Activated CD8-positive, alpha-beta memory T cell treated with anti-CD3 and anti-CD28 coated beads, Interleukin-2, amount 50 U/mL, for 48 hours (primary cell): ENCODE measurements at regions not wholly inside any gene's neighbourhood (a gene's known extent, or its start where the extent isn't known, plus 50 kb on each side); places are given as distances from the start of the nearest gene placed in this dataset.
"Not testable (repeated sequence)": the region's sequence is repeated elsewhere in the genome, so short reads cannot be mapped to it uniquely, and the experiment has no call there.

Source experiments
- DNase-seq: peaks from one replicate; pipeline ENCODE4 v3.0.0-alpha.2; 2020

DNA sequence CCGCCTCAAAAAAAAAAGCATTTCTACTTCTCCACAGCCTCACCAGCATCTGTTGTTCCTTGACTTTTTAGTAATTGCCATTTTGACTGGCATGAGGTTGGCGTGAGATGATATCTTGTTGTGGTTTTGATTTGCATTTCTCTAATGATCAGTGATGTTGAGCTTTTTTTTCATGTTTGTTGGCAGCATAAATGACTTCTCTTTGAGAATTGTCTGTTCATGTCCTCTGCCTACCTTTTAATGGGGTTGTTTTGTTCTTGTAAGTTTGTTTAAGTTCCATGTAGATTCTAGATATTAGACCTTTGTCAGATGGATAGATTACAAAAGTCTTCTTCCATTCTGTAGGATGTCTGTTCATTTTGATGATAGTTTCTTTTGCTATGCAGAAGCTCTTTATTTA lies 182.9 kb downstream of the FOXG1 start:
- no peak for DNase-seq

DNA sequence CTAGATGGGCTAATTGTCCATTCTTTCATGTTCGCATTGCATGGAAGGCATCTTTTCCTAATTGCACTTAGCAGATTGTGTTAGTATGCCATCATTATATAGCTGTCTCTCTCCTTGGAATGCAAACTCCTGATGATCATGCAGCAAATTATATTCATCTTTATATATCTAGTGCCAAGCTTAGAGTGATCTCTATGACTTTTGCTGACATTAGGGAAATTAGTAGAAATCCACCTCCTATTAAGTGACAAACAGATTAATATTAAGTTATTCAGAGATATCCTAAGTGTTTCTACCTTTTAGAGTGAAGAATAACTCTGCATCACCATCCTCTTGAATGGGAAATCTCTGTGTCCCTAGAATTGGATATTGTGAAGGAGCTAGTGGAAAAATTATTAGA lies 185.6 kb downstream of the FOXG1 start:
- no peak for DNase-seq

DNA sequence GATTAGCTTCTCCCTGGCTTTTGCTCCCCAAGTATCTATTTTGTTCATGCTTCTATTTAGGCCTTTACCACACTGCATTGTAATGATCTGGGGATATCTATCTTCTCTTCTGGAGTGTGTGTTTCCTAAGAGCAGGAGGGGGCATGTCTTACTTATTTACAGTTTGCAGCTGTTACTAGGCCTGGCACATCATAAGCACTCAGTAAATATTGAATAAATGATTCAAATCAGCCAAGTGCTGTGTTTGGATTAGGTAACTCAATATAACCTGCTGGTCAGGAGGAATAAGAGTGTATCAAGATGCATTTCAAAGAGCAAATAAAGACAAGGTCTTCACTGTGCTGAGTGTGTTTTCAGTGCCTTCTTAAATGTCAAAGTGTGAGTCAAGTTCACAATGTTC lies 186.1 kb downstream of the FOXG1 start:
- DNase-seq = no peak

DNA sequence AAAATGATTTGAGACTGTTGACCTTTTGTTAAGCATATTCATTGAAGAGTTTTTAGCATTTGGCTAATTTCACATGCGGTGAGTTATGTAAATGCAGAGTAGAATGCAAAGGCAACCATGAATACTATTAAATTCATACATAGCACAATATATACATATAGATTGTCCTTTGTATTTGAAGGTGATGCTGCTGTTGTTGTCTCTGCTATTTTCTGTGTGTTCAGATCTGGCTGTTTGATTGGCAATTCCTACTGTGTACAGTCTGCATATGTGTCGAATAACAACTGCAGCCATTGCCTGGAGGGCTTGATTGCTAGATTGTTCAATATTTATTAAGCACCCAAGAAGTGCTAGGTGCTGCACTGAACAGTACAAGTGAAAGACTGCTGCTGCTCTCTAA lies 187.4 kb downstream of the FOXG1 start:
- DNase-seq = no peak

DNA sequence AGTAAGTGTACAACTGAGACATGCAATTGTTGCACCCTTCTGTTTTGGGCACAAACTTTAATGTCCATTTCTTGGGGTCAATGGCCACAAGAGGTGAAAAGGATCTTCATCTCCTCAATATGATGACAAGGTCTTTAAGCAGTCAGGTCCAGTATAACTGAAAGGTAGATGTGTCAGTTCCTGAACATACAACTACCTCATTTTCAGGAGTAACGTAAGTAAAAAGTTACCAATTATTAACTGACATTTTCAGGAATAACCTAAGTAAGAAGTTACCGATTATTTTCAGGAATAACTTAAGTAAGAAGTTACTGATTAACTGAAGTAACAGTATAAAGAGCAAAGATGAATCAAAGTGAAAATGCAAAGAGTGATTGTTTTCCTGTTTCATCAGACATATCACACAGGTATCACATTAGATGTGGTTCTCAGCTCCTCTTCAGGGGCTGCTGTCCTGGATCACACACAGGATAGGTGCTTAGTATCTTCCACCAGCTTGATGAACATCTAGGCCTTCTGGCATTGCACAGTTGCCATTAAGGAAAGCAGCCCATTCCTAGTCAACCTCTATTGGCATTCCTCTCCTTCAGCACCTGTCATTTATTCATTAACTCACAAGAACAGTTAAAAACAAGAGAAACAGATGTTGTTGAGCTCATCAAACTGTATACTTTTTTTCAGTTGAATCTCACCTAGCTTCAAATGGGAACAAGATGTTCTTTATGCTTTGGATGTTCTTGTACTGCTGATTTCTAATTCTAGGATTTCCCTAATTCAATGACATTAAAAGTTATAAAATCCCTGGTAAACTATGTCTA lies 200.0 kb downstream of the FOXG1 start:
- DNase-seq = no peak

DNA sequence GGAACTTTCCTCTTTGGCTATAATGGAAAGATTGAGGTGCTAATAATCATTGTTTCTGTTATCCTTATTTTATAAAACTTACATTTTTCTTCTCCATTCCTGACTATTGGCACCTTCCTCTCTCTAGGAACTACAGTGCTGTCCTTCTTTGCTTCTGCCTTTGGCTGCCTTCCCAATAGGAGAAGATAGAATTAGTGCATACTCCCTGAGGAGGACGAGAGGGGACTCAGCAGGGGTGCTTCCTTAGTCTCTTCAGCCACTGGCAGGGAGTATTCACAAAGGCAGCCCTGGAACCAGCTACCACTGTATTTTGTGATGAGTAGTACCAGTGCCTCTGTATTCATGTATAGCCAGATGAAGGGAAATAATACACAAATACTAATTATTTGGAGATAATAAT lies 208.5 kb downstream of the FOXG1 start:
- no peak for DNase-seq

DNA sequence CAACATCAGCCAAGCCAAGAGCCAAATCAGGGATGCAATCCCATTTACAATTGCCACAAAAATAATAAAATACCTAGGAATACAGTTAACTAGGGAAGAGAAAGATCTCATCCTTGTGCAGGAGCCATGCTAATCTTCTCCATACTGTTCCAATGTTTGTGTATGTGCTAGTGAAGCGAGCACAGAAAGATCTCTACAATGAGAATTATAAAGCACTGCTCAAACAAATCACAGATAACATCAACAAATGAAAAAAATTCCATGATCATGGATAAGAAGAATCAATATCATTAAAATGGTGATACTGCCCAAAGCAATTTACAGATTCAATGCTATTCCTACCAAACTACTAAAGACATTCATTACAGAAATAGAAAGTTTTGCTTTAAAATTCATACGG lies 215.6 kb downstream of the FOXG1 start:
- no peak for DNase-seq

DNA sequence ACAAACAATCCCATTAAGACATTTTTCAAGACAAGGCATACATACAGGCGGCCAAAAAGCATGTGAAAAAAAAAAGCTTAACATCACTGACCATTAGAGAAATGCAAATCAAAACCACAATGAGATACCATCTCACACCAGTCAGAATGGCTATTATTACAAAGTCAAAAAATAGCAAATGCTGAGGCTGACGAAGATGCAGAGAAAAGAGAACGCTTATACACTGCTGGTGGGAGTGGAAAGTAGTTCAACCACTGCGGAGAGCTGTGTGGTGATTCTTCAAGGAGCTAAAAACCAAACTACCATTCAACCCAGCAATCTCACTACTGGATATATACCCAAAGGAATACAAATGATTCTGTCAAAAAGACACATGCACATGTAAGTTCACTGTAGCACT lies 216.7 kb downstream of the FOXG1 start:
- DNase-seq = no peak

DNA sequence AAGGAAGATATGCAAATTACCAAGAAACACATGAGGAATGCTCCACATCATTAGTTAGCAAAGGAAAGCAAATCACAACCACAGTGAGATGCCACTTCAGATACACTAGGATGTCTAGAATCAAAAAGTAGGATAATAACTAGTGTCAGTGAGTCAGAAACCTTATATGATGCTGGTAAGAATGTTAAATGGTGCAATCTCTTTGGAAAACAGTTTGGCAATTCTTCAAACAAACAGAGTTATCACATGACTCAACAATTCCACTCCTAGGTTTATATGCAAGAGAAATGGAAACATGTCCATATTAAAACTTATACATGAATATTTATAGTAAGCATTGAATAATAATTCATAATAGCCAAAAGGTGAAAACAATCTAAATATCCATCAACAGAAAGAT lies 220.9 kb downstream of the FOXG1 start:
- DNase-seq = no peak

DNA sequence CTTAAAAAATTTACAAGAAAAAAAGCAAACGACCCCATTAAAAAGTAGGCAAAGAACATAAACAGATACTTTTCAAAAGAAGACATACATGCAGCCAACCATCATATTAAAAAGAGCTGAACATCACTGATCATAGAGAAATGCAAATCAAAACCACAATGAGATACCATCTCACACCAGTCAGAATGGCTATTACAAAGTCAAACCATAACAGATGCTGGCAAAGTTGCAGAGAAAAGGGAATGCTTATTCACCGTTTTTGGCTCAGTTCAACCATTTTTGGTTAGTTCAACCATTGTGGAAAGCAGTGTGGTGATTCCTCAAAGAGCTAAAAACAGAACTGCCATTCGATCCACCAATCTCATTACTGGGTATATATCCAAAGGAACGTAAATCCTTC lies 230.6 kb downstream of the FOXG1 start:
- not testable (repeated sequence) for DNase-seq

DNA sequence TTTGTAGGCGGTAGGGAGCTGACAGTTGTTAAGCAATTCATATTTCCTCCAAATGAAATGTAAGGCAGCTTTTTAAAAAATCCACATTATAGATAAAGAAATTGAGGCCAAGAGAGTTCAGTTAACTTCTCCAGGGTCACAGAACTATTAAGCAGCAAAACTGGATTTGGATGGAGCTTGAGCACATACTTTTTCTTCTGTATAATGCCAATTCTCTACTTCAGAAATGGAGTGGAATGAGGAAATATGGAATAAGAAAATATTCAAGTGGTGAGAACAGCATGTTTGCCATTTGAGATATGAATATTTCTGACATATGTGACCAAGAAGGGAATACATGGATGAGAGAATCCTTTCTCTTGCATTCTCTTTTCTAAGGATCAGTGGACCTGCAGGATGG lies 233.1 kb downstream of the FOXG1 start:
- no peak for DNase-seq

DNA sequence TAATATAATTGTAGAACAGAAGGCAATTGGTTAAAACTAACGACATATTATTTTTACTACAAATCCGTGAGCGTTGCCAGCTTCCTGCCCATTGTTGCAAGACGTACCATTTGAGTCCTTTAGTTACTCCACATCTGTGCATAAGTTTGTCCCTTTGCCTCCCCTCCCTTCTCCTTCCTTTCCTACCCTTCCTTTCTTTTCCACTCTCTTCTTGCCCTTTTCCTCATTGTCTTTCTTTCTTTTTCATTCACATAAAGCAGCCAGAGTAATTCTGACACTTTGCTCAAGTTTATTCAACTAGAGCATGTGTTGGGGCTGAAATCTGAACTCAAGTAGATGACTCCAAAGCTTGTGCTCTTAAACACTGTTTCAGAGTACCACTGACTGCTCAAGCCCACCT lies 239.1 kb downstream of the FOXG1 start:
- no peak for DNase-seq

DNA sequence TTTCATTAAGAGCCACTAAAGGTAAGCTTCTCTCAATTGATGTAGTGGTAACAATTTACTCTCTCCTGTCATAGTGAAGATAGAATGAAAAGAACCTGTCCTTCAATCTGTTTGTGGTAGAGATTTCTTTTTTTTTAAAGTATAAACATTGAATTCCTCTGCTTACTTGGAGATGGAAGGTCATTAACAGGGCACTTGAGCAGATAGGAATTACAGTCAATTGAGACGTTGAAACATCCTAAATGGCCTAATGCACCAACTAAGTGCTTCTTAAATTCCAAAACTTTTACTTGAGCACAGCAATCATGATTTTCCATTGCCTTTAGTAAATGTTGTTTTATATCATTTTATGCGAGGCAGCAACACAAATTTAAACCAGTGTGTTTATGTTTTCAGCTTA lies 241.4 kb downstream of the FOXG1 start:
- DNase-seq = no peak

DNA sequence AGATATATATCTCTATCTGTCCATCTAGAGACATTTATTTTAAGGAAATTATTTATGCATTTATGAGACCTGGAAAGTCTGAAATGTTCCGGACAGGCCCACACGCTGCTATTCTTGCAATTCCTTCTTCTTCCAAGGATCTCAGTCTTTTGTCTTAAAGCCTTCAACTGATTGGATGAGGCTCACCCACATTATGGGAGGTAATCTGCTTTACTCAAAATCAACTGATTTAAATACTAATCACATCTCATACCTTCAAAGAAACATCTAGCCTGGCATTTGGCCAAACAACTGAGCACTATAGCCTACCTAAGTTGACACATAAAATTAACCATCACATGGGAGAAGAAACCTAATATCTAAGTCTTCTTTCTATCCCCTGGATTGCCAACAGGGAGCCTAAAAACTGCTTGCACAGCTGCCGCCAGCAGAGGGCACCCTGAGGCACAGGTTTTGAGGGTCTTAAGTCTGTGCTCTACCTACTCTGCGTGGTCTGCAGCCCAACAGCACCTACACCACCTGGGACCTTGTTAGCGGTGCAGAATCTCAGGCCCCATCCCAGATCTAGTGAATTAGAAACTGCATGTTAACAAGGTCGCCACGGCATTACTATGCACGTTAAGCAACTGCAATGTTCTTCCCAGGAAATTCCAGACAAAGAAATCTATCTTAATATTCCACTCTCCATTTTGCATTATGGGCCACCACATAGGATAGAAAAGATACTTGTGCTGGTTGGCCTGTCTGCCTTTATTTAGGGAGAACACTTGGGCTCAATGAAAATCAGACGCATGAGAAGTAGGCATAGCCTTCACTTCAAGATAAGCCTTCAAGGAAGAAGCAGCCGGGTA lies 249.7 kb downstream of the FOXG1 start:
- peak; percentile 53 for DNase-seq

DNA sequence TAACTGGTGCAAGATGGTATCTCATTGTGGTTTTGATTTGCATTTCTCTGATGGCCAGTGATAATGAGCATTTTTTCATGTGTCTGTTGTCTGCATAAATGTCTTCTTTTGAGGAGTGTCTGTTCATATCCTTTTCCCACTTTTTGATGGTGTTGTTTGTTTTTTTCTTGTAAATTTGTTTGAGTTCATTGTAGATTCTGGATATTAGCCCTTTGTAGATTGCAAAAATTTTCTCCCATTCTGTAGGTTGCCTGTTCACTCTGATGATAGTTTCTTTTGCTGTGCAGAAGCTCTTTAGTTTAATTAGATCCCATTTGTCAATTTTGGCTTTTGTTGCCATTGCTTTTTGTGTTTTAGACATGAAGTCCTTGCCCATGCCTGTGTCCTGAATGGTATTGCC lies 256.9 kb downstream of the FOXG1 start:
- not testable (repeated sequence) for DNase-seq

DNA sequence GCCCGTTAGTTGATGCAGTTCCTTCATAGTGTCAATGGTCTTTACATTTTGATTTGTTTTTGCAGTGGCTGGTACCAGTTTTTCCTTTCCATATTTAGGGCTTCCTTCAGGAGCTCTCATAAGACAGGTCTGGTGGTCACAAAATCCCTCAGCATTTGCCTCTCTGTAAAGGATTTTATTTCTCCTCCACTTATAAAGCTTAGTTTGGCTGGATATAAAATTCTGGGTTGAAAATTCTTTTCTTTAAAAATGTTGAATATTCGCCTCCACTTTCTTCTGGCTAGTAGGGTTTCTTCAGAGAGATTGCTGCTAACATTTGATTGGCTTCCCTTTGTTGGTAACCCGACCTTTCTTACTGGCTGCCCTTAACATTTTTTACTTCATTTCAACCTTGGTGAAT lies 260.9 kb downstream of the FOXG1 start:
- not testable (repeated sequence) for DNase-seq

DNA sequence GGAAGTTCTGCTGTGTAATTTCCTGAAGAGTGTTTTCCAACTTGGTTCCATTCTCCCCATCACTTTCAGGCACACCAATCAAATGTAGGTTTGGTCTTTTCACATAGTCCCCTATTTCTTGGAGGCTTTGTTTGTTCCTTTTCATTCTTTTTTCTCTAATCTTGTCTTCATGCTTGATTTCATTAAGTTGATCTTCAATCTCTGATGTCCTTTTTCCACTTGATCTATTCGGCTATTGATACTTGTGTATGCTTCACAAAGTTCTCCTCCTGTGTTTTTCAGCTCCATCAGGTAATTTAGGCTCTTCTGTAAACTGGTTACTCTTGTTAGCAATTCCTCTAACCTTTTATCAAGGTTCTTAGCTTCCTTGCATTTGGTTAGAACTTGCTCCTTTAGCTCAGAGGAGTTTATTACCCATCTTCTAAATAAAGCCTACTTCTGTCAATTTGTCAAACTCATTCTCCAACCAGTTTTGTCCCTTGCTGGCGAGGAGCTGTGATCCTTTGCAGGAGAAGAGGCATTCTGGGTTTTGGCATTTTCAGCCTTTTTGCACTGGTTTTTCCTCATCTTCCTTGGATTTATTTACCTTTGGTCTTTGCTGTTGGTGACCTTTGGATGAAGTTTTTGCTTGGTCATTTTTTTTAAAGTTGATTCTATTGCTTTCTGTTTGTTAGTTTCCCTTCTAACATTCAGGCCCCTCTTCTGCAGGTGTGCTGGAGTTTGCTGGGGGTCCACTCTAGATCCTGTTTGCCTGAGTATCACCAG lies 261.5 kb downstream of the FOXG1 start:
- not testable (repeated sequence) for DNase-seq

DNA sequence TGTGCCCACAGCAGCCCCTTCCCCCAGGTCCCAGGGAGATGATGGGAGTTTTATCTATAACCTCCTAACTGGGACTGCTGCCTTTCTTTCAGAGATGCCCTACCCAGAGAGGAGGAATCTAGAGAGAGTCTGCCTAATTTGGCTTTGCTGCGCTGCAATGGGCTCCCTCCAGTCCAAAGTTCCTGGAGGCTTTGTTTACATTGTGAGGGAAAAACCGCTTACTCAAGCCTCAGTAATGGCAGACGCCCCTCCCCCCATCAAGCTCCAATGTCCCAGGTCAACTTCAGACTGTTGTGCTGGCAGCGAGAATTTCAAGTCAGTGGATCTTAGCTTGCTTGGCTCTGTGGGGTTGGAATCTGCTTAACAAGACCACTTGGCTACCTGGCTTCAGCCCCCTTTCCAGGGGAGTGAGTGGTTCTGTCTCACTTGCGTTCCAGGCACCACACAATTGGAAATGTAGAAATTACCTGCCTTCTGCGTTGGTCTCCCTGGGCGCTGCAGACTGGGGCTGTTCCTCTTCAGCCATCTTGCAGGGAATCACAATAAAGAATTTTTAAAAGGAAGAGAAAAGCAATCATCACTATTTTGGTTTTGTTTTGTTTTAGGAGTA lies 262.5 kb downstream of the FOXG1 start:
- no peak for DNase-seq

DNA sequence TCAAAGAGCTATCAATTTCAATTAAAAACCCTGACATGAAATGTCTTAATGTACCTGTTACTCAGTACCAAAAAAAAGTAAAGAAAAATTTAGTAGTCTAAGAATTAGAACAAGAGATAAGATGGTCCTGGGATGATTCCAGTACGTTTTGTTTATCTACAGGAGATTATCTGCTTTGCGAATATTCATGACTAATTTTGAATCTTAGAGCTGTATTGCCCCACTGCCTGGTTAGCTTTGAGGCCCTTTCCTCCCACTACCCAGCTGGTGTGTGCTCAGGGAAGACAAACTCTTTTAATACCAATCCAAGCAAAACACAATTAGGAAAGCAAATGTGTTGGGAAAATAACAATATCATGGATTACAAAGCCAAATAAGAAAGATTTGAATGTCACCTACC lies 263.5 kb downstream of the FOXG1 start:
- DNase-seq = no peak

DNA sequence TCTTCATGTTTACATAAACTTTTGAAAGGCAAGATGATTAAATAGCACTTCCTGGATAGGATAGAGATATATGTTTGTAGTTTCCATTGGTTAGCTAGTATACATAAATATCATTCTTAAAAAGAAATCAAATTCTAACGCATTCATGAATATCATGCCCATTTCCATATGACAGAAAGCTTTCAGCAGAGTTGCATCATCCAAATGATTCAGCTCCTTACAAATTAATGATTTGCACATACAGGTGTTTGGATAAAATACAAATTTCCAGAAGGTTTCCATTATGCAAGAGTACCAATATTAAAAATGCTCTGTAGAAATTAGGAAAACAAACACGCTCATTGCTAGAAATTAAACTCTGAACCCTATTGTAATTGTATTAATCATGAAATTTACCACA lies 264.4 kb downstream of the FOXG1 start:
- DNase-seq = no peak

DNA sequence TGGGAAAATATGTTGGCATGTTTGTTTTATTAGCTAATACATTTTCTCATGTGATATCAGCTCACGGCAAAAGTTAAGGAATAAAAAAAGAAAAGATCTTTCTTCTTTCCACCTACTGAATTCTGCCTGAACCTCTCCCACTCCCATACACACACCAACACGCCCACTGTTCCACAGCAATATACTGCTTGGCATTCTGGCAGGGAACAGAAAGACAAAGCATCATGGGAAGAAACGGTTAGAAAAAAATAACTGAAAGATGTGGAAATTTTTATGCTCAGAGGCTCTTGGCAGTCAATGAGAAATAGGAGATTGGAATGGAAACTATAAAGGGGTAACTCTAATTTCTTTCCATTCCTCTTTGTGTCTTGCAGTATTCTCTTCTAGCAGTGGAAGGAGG lies 268.5 kb downstream of the FOXG1 start:
- DNase-seq = no peak

DNA sequence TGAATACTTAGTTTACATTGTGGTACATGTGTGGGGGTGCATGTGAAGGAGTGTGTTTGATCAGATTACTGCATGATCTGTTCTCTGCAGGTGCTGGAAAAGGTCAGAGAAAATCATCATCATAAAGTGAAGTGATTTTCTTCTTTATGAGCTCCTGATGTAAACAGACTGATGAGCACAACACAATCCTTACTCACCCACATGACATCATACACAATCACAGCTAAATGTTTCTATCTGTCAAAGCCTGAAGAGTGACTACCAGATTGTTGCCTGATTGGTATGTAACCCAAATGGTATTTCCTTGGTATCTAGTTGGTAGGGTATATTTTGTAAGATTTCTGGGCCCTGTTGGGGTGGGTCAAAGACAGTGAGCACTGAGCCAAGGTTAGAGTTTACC lies 270.8 kb downstream of the FOXG1 start:
- no peak for DNase-seq

DNA sequence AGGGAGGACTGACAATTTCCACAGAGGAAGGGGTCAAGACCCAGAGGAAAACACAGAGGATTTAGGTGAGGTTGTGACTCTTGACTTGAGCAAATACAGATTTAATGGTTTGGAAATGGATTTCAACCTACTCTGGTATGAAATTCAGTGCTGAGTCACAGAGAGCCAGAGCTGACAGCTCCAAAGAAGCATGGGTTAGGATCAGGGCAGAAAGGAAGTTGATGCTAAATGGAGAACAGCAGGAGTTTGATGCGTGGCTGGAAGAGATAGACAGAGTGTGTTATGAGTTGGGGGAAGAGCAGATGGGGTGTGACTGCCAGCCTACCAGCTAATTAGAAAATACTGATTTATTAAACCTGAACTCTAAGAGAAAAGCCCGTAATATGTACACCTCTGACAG lies 272.6 kb downstream of the FOXG1 start:
- no peak for DNase-seq
